Stimulated activated CD4-positive, alpha-beta T cell treated with anti-CD3 and anti-CD28 coated beads, Interleukin-2, amount 100 ng/mL, for 24 hours (primary cell): ENCODE measurements at regions not wholly inside any gene's neighbourhood (a gene's known extent, or its start where the extent isn't known, plus 50 kb on each side); places are given as distances from the start of the nearest gene placed in this dataset.
"Not testable (repeated sequence)": the region's sequence is repeated elsewhere in the genome, so short reads cannot be mapped to it uniquely, and the experiment has no call there.

Experiments used
- DNase-seq, 2 donors: peaks; one replicate each; pipeline ENCODE4 v3.0.0-alpha.2; 2020

- no peak for DNase-seq
Measured at GRCh38 chr4:33467291-33467690, 2747.1 kb downstream of the PCDH7 start.

- DNase-seq: no peak
Measured at GRCh38 chr4:33470805-33471204, 2750.6 kb downstream of the PCDH7 start.

GRCh38 chr4:33477715-33478114 lies 2757.5 kb downstream of the PCDH7 start:
- no peak for DNase-seq

- no peak for DNase-seq
Measured at GRCh38 chr4:33482773-33483172, 2761.5 kb downstream of the ARAP2 start.

GRCh38 chr4:33485111-33485510 lies 2759.2 kb downstream of the ARAP2 start:
- DNase-seq: no peak

GRCh38 chr4:33493231-33493630 lies 2751.1 kb downstream of the ARAP2 start:
- no peak for DNase-seq

- no peak for DNase-seq
Measured at GRCh38 chr4:33494150-33494549, 2750.2 kb downstream of the ARAP2 start.

- DNase-seq: not testable (repeated sequence)
Measured at GRCh38 chr4:33501587-33501986, 2742.7 kb downstream of the ARAP2 start.

GRCh38 chr4:33512397-33512796 lies 2731.9 kb downstream of the ARAP2 start:
- no peak for DNase-seq

- DNase-seq: no peak
Measured at GRCh38 chr4:33518856-33519255, 2725.5 kb downstream of the ARAP2 start.

GRCh38 chr4:33532821-33533220 lies 2711.5 kb downstream of the ARAP2 start:
- DNase-seq: no peak

GRCh38 chr4:33536898-33537297 lies 2707.4 kb downstream of the ARAP2 start:
- no peak for DNase-seq

GRCh38 chr4:33537527-33537926 lies 2706.8 kb downstream of the ARAP2 start:
- no peak for DNase-seq

- DNase-seq: no peak
Measured at GRCh38 chr4:33543941-33544450, 2700.3 kb downstream of the ARAP2 start.

- no peak for DNase-seq
Measured at GRCh38 chr4:33551244-33551643, 2693.1 kb downstream of the ARAP2 start.

- no peak for DNase-seq
Measured at GRCh38 chr4:33561259-33561658, 2683.1 kb downstream of the ARAP2 start.

- no peak for DNase-seq
Measured at GRCh38 chr4:33566649-33567048, 2677.7 kb downstream of the ARAP2 start.

- DNase-seq: no peak
Measured at GRCh38 chr4:33577791-33578190, 2666.5 kb downstream of the ARAP2 start.

GRCh38 chr4:33579951-33580350 lies 2664.4 kb downstream of the ARAP2 start:
- no peak for DNase-seq

GRCh38 chr4:33592701-33593100 lies 2651.6 kb downstream of the ARAP2 start:
- DNase-seq: no peak

GRCh38 chr4:33606951-33607350 lies 2637.4 kb downstream of the ARAP2 start:
- DNase-seq: no peak

- DNase-seq: no peak
Measured at GRCh38 chr4:33616121-33616520, 2628.2 kb downstream of the ARAP2 start.

- no peak for DNase-seq
Measured at GRCh38 chr4:33625748-33626147, 2618.6 kb downstream of the ARAP2 start.

- DNase-seq: no peak
Measured at GRCh38 chr4:33626221-33626620, 2618.1 kb downstream of the ARAP2 start.

GRCh38 chr4:33628296-33628695 lies 2616.0 kb downstream of the ARAP2 start:
- DNase-seq: no peak

- no peak for DNase-seq
Measured at GRCh38 chr4:33649015-33649414, 2595.3 kb downstream of the ARAP2 start.
